Spleen (tissue), 11 donors: ENCODE measurements at regions not wholly inside any gene's neighbourhood (a gene's known extent, or its start where the extent isn't known, plus 50 kb on each side); places are given as distances from the start of the nearest gene placed in this dataset.

Source experiments
- DNase-seq: peaks from one replicate; pipeline ENCODE4 v3.0.0-alpha.2; 2020
- H3K27ac ChIP-seq, 8 donors: fragments of 200-600 bp; sonication (generic) in 7 of 8; 1 replicate in 4 of 8; 2 replicates in 4 of 8; pipeline versions ENCODE4 v1.5.0 to v1.8.0; 2016 to 2021; ENCODE audit warnings: inconsistent platforms in 4 of 8, mild to moderate bottlenecking in 4 of 8, moderate library complexity in 1 of 8
- H3K27me3 ChIP-seq, 7 donors: fragments of 200-600 bp; sonication (generic) in 6 of 7; replicated peaks in 1 of 7; 1 replicate in 4 of 7; 2 replicates in 3 of 7; pipeline versions ENCODE4 v1.5.0 to v1.8.0; 2016 to 2021; ENCODE audit warnings: inconsistent platforms in 3 of 7, mild to moderate bottlenecking in 1 of 7
- H3K36me3 ChIP-seq, 6 donors: fragments of 200-600 bp; sonication (generic) in 5 of 6; 1 replicate in 4 of 6; 2 replicates in 2 of 6; pipeline versions ENCODE4 v1.5.0 to v1.8.0; 2016 to 2021; ENCODE audit warnings: inconsistent platforms in 2 of 6
- H3K4me1 ChIP-seq, 6 donors: fragments of 200-600 bp; sonication (generic) in 5 of 6; 1 replicate in 3 of 6; 2 replicates in 3 of 6; pipeline versions ENCODE4 v1.5.0 to v1.8.0; 2016 to 2021; ENCODE audit warnings: inconsistent platforms in 3 of 6
- H3K4me3 ChIP-seq, 8 donors: fragments of 200-600 bp; sonication (generic) in 7 of 8; 1 replicate in 4 of 8; 2 replicates in 4 of 8; pipeline versions ENCODE4 v1.5.0 to v1.8.0; 2016 to 2021; ENCODE audit warnings: inconsistent platforms in 4 of 8, mild to moderate bottlenecking in 4 of 8, moderate library complexity in 2 of 8
- H3K9me3 ChIP-seq, 8 donors: fragments of 200-600 bp; sonication (generic) in 7 of 8; 1 replicate in 4 of 8; 2 replicates in 4 of 8; pipeline versions ENCODE4 v1.5.0 to v1.8.0; 2016 to 2021; ENCODE audit warnings: inconsistent platforms in 4 of 8
- POLR2A ChIP-seq, 3 donors: fragments of 450-650 bp; IDR thresholded peaks; one replicate each; pipeline ENCODE4 v1.5.1; 2017; ENCODE audit warnings: antibody characterized with exemption in 3 of 3, mild to moderate bottlenecking in 1 of 3
- POLR2AphosphoS5 ChIP-seq, 3 donors: sonication (generic); formaldehyde crosslinking; IDR thresholded peaks; one replicate each; pipeline ENCODE4 v1.5.1; 2017; ENCODE audit warnings: antibody characterized with exemption in 3 of 3
- WGBS, 5 donors: extraction: QIAGEN DNeasy Blood & Tissue Kit in 3 of 5; methylation state at CpG; one replicate each; pipeline versions ENCODE4 v1.1.5 to v1.1.7; 2013 to 2018; 5-methylcytosine and 5-hydroxymethylcytosine counted together
- intact Hi-C: fragments of 100-400 bp; cut with DNase I; formaldehyde crosslinking; loops from one replicate; pipeline ENCODE4 v1.15.0; 2023; ENCODE audit warnings: low total_unique reads
- TF ChIP-seq, protein P1 (sequence below), 11 experiments: fragments of 200-600 bp in 7 of 11; fragments of 450-650 bp in 4 of 11; sonication (generic) in 4 of 11; IDR thresholded peaks in 8 of 11; conservative IDR thresholded peaks in 3 of 11; 1 replicate in 7 of 11; 2 replicates in 4 of 11; pipeline versions ENCODE4 v1.4.0 to v1.8.0; 2016 to 2021; ENCODE audit warnings: antibody characterized with exemption in 11 of 11, inconsistent platforms in 4 of 11, mild to moderate bottlenecking in 1 of 11
- donor health status: healthy with polysubstance abuse.
- donor health status: DM: no; HTN: no; CAD: no; lungs with moderate emphysema.
- donor health status: DM: no; HTN: no; CAD: no.
- donor health status: Bipolar disorder and iron deficiency.
- donor health status: healthy.
- donor health status: DM: no; HTN: no; CAD: no.
- donor health status: DM: yes; HTN: yes; CAD: no.

DNA sequence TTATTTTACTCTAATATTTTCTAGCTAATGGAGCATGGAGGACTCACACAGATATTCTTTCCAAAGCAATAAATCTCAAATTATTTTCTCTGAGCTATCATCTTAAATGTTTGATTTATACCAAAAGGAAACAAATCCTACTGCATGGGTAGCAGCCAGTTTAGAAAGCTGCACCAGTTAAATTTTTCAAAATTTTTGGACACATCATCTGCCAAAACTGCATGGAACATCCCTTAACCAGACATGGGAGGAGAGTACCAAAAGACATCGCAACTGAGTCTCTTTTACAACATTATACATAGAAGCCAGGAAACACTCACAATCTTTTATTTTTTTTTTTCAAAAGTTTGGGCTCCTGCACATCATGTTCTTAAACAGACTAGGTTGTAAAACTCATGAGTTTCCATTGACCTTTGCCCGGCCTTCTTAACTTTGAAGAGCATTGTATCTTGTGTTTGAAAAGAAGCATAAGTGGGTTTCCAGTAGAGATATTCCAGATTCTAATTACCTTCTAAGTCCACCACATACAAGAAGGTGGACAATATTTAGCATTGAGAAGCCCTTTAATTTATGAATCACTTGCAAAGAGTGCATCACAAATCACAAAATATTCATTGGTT, 87.7 kb upstream of the HMGCLL1 start:
- Histone ChIP-seq H3K27ac (no peak overlapping the region), H3K36me3 (no peaks in the 10 kb centered on the region), H3K9me3 (peaks cover 0 to 36% (median 21%) of the 10 kb centered on the region in 8 donors), H3K4me3 (no peak overlapping the region), H3K27me3 (no peaks in the 10 kb centered on the region), H3K4me1 (no peaks in the 10 kb centered on the region)
- no peak for DNase-seq
- 79 to 92% (median 82%) methylated on average over 2 of the region's 2 CpGs for WGBS, 5 donors
- intact Hi-C loops = no loop called here
- TF ChIP-seq, protein P1, sequence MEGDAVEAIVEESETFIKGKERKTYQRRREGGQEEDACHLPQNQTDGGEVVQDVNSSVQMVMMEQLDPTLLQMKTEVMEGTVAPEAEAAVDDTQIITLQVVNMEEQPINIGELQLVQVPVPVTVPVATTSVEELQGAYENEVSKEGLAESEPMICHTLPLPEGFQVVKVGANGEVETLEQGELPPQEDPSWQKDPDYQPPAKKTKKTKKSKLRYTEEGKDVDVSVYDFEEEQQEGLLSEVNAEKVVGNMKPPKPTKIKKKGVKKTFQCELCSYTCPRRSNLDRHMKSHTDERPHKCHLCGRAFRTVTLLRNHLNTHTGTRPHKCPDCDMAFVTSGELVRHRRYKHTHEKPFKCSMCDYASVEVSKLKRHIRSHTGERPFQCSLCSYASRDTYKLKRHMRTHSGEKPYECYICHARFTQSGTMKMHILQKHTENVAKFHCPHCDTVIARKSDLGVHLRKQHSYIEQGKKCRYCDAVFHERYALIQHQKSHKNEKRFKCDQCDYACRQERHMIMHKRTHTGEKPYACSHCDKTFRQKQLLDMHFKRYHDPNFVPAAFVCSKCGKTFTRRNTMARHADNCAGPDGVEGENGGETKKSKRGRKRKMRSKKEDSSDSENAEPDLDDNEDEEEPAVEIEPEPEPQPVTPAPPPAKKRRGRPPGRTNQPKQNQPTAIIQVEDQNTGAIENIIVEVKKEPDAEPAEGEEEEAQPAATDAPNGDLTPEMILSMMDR (IDR thresholded peaks at IDR 0.05 in 8 of 11, conservative IDR thresholded peaks at IDR 0.05 in 3 of 11) = no peak
- TF ChIP-seq POLR2A (IDR thresholded peaks at IDR 0.05) (no peak), POLR2AphosphoS5 (IDR thresholded peaks at IDR 0.05) (no peak)

DNA sequence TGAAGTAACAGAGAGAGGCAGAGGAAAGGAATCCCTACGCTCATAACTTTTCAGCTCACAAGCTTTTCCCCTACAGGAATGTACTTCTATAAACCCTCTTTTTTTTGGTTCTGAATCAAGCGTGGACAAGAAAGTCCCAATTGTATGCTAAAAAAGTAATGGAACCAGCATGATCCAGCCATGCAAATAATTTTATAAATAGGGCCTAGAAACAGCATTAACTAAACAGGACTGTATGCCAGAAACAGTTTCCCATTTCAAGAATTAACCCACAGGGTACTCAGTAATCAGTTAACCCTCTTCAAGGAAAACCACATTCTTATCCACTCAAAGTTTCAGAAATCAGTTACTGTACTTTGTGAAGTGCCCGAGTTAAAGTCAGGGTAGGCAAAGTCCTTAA, 87.0 kb upstream of the HMGCLL1 start:
- TF ChIP-seq, protein P1 (IDR thresholded peaks at IDR 0.05 in 8 of 11, conservative IDR thresholded peaks at IDR 0.05 in 3 of 11) = no peak
- TF ChIP-seq POLR2A (IDR thresholded peaks at IDR 0.05) (no peak), POLR2AphosphoS5 (IDR thresholded peaks at IDR 0.05) (no peak)
- no peak overlapping the region for H3K27ac ChIP-seq
- H3K4me1 ChIP-seq = no peaks in the 10 kb centered on the region
- intact Hi-C loops = no loop called here
- no peaks in the 10 kb centered on the region for H3K27me3 ChIP-seq
- H3K36me3 ChIP-seq = no peaks in the 10 kb centered on the region
- no peak overlapping the region for H3K4me3 ChIP-seq
- DNase-seq = no peak
- H3K9me3 ChIP-seq = peaks cover 0 to 40% (median 28%) of the 10 kb centered on the region in 8 donors
- WGBS, 5 donors = 77 to 94% (median 85%) methylated on average over 3 of the region's 3 CpGs

DNA sequence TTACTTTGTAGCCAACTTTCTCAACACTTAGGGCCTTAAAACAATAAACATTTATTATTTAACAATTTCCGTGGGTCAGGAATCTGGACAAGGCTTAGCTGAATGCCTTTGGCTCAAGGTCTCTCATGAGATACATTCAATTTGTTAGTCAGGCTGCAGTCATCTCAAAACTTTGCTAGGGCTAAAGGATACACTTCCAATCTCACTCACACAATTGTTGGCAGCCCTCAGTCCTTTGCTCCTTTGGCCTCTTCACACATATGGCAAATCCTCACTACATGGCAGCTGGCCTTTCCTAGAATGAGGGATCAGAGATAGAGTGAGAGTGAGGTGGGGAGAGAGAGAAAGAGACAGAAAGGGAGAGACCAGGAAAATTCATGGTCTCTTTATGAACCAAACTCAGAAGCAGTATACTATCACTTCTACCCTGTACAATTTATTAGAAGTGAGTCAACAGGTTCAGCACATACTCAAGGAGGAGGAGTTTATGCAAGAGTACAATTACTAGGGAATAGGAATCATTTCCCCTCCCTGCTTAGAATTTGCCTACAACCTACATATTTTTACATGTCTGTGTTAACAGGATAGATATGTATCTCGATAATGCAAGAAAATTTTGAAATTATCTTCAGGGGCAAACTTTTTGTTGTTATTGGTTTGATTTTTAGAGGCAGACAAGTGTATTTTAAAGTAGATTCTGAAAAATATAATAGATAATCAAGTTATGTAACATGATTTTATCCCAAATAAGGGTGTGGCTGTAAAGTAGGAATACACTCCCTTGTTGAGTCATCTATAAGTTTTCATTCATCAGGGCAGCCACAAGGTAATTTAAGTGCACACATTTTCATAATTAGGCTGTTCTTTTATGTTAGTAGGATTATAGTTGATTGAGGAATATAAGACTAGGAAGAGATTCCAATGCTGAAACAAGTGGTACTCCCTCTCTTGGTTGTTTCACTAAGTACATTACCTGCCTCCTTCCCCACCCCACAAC, 85.9 kb upstream of the HMGCLL1 start:
- DNase-seq = no peak
- no peak overlapping the region for H3K4me3 ChIP-seq
- no peaks in the 10 kb centered on the region for H3K27me3 ChIP-seq
- no peaks in the 10 kb centered on the region for H3K36me3 ChIP-seq
- intact Hi-C loops = no loop called here
- H3K27ac ChIP-seq = no peak overlapping the region
- peaks cover 0 to 48% (median 32%) of the 10 kb centered on the region in 8 donors for H3K9me3 ChIP-seq
- TF ChIP-seq POLR2AphosphoS5 (IDR thresholded peaks at IDR 0.05) (no peak), POLR2A (IDR thresholded peaks at IDR 0.05) (no peak)
- TF ChIP-seq, protein P1 (IDR thresholded peaks at IDR 0.05 in 8 of 11, conservative IDR thresholded peaks at IDR 0.05 in 3 of 11) = no peak
- WGBS, 5 donors = 66 to 84% (median 69%) methylated on average over 2 of the region's 2 CpGs
- H3K4me1 ChIP-seq = no peaks in the 10 kb centered on the region

DNA sequence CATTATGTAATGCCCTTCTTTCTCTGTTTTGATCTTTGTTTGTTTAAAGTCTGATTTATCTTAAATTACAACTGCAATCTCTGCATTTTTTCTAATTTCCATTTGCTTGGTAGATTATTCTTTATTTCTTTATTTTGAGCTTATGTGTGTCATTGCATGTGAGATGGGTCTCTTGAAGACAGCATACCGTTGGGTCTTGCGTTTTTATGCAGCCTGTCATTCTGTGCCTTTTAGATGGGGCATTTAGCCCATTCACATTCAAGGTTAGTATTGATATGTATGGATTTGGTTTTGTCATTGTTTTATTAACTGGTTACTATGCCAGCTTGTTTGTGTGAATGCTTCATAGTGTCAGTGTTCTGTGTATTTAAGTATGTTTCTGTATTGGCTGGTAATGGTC, 84.9 kb upstream of the HMGCLL1 start:
- intact Hi-C loops = no loop called here
- H3K9me3 ChIP-seq = peaks cover 0 to 50% (median 34%) of the 10 kb centered on the region in 8 donors
- H3K36me3 ChIP-seq = no peaks in the 10 kb centered on the region
- DNase-seq = no peak
- no peaks in the 10 kb centered on the region for H3K4me1 ChIP-seq
- 76 to 92% (median 87%) methylated on average over 2 of the region's 2 CpGs for WGBS, 5 donors
- H3K27ac ChIP-seq = no peak overlapping the region
- H3K27me3 ChIP-seq = no peaks in the 10 kb centered on the region
- TF ChIP-seq, protein P1 (IDR thresholded peaks at IDR 0.05 in 8 of 11, conservative IDR thresholded peaks at IDR 0.05 in 3 of 11) = no peak
- TF ChIP-seq POLR2A (IDR thresholded peaks at IDR 0.05) (no peak), POLR2AphosphoS5 (IDR thresholded peaks at IDR 0.05) (no peak)
- no peak overlapping the region for H3K4me3 ChIP-seq
